ELF-1 (cell line): ENCODE measurements at regions not wholly inside any gene's neighbourhood (a gene's known extent, or its start where the extent isn't known, plus 50 kb on each side); places are given as distances from the start of the nearest gene placed in this dataset.

Source experiments
- DNase-seq: peaks from one replicate; pipeline ENCODE4 v3.0.0-alpha.2; 2016; ENCODE audit warnings: low read depth, low spot score

DNA sequence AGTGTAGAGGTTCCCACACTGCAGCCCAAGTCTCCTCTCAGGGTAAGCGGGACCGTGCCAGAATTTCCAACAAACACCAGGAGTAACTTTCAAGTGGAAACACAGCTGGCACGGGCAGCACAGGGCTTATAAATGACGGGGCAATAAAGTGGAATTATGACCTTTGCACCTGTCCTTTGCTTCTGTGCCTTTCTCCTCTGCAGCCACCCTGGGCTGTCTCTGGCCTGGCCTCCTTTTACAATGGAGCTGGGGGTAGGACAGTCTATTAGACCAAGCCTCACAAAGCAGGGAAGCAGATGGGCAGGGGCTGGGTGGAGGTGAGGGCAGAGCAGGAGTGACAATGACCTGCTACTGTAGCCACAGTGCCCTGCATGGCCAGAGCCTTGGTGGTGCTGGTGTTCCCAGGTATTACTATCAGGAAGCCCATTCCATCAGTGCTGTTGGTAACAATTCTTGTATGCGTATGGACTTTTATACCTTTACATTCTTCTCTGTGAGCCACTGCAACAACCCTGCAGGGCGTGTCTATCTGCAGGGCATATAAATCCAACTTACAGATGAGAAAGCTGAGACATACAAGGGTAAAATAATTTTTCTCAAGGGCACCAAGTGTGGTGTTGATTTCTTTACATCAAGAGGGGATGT, 387.8 kb downstream of the CTTN start:
- no peak for DNase-seq

DNA sequence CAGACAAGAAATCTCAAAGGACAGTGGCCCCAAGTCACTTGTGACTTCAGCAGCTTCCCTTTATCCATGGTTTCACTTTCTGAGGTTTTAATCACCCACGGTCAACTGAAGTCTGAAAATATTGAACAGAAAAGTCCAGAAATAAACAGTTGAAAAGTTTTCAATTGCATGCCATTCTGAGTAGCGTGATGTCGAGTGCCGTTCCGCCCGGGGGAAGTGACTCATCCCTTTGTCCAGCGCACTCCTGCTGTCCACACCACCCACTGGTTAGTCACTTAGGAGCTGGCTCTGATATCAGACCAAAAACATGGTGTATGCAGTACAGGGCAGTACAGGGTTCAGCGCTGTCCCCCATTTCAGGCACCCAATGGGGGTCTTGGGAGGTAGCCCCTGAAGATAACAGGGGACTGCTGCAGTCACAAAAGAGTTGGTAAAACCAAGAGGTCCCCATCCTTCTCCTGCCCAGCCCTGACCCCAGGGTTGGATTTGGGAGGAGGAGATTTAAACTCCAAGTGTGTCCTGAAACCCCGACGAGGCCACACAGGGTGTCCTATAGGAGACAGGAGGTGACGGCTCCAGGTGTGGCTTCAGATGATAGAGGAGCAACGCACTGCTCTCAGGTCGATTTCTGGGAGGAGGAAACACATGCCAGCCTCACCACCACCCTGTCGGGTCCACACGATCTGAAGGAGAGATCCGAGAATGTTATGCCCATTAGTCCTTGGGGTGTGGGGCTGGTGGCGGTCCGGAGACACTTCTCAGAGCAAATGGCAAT, 390.1 kb downstream of the CTTN start:
- peak; percentile 17 for DNase-seq

DNA sequence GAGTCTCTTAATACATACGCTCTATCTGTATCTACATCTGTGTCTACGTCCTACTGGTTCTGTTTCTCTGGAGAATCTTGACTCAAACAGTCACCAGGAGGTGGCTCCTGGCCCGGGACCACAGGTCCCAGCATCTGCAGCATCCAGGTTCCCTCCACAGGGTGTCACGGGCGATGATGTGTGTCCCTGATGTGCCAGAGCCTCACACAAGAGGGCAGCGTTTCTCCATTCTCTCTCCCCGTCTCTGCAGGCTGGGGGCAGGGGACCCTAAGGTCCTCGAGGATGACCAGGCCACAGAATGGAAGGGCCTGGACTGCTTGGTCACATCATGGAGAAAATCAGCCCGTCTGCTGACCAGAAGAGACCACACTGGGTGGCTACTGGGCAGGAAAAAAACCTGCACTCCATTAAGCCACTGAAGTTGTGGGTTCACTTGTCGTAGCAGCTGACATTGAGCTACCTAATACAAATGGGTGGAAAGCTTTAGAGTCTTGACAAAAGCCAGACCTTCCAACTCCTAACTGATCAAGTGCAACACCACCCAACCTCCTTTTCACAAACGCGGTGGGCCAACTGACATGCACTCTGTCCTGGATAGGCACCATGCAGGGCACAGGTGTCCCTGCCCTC, 392.5 kb downstream of the CTTN start:
- DNase-seq, result peak; percentile 26

- DNase-seq, result peak; percentile 36
Observed at GRCh38 chr11:70796648-70797227, 398.4 kb downstream of the CTTN start.

- no peak for DNase-seq
Observed at GRCh38 chr11:70798296-70798695, 400.0 kb downstream of the CTTN start.

- DNase-seq, result no peak
Observed at GRCh38 chr11:70799386-70799785, 401.1 kb downstream of the CTTN start.

- no peak for DNase-seq
Observed at GRCh38 chr11:70802185-70802584, 403.9 kb downstream of the CTTN start.

DNA sequence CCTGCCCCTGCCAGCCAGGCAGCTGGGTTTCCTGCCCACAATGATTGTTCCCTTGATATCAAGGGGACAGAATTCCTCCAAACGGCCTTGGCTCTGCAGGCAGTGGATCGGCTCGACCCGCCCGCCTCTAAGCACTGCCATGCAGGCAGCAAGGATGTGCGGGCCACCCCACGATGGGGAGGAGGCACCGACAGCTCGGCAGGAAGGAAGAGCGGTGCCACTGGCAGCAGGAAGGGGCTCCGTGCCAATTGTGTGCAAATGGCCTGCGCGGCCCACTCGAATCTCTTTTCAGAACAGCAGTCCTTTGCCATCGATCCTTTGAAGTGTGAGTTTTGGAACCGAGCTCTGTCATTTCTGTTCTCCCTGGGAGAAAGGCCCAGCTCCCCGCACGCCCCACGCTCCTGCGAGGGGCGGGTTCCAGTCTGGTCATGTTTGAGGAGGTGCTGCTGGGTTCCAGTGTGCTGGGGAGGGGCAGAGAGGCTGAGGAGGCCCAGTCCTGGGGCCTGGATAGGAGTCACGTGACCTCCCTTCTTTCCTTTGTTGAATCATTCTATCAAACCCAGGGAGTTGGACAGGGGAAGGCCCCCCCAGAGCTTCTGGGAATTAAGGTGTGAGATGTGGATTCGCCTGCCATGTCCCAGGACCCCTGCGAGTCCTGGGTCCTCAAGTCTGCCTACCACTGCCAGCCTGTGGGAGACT, 406.0 kb downstream of the CTTN start:
- DNase-seq, result no peak

DNA sequence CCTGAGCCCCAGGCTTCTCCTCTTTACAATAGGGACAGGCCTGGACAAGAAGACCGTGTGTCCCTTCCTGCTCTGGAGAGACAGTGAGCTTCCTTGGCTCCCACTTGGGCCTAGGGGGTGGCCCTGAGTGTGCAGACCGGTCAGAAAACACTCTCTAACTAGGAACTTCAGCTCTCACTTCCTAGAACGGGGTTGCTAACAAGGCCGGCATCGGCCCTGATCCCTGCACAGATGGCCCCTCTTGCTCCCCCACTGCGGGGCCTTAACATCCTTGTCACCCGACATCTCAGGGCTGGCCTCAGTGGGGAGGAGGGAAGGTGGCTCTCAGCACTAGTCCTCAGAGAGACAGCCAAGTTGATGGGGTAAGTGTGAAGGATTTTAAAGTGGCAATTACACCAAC, 406.9 kb downstream of the CTTN start:
- DNase-seq, result no peak

DNA sequence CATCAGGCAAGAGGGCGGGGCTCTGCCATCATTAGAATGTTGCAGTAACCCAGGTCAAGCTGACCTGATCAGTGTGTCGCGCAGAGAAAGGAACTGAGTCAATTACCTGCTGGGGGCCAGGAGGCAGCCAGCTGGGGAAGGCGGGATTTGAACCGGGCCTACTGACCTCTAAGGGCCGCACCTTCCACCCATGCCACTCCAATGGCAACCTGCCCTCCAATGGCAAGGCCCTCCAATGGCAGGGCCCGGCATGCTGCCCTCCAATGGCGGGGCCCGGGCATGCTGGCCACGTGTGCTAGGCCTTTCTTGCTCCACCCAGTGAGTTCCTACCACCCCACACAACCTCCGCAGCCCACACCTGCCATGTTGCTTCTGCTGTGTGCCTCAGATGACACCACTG, 407.6 kb downstream of the CTTN start:
- no peak for DNase-seq

DNA sequence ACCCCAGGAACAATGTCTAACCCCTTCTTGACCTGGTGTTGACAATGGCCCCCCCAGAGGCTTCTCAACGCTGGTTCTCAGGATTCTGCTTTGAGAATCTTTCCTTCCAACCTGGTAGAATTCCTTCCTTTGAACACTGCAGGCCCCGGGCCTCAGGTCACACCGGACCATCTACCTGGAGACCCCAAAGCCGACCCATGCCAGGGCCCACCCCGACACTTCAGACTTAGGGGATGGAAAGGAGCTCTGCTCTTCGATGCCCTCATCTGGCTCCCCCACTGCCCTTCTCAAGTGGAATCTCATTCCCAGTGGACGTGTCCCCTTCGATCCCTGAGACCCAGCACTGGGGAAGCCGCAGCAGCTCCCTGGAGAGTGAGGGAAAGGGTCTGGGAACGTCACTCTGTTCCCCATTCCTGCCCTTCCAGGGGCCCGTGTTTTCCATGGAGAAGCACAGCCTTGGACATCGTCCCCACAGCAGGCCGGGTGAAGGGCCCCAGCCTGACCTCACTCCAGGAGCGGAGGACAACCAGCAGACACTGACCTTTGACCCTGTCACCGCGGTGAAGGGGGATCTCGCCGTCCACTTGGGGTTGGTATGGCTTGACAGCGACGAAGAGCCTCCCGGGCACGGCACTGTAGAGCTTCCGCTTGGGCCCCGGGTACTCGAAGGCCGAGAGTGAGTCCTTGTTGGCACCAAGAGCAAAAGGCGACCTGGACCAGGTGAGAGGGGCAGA, 408.3 kb downstream of the CTTN start:
- no peak for DNase-seq

GRCh38 chr11:70807195-70807543, 408.8 kb downstream of the CTTN start:
- no peak for DNase-seq

GRCh38 chr11:70808686-70809375, 410.5 kb downstream of the CTTN start:
- no peak for DNase-seq

DNA sequence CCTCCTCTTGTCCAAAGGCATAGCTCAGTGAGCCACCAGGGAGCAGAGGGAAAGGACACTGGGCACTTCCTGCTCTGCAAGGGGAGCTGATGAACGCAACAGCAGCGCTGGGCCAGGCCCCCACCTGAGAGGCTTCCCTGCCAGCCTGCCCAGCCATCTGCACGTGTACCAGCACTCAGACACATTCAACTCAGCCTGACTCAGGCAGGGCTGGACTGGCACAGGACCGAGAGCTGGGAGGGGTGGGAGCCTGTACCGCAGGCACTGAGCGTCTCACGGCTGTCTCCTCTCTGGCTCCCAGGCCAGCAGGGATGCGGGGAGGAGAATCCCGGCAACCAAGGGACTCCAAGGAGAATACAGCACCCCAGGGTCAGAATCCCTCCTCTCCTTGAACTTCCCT, 411.8 kb downstream of the CTTN start:
- no peak for DNase-seq

- DNase-seq, result no peak
Observed at GRCh38 chr11:70810681-70811080, 412.4 kb downstream of the CTTN start.

- DNase-seq, result no peak
Observed at GRCh38 chr11:70811483-70811882, 413.2 kb downstream of the CTTN start.

DNA sequence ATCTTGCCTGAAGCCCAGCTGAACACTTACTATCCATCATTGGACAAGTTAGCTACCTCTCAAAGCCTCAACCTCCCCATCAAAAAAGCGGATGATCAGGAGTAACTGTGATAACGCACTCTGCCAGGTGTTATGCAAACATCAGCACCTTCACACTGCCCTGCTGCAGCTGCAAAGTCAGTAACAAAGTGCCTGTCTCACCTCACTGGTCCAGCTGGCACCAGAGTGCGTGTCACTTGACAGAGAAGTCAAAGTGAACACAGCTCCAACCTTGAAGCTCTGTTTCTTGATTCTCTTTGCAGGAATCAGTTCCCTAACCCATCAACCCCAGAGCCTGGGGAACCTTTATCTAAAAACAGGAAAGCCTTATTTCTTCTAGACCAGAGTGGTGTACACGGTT, 413.6 kb downstream of the CTTN start:
- DNase-seq, result no peak

GRCh38 chr11:70812472-70812871, 414.1 kb downstream of the CTTN start:
- DNase-seq, result no peak

DNA sequence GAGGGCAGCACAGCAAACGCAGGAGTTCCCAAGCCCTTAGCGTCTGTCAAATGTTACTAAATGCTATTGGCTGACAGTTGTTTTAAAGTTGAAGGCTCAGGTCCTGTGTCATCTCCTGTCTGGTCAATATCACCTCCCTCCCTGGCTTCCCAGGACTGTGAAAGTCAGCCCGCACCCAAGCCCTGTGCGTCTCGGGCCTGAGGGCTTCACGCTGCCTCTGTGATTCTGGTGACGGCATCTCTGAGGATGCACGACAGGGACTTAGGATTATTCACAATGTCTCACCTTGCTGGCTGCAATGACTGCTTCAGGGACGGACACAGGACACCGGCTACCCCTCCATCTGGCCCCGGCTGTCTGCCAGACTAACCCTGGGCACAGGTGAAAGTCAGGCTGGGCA, 415.3 kb downstream of the CTTN start:
- DNase-seq, result no peak

- no peak for DNase-seq
Observed at GRCh38 chr11:70815485-70815832, 417.1 kb downstream of the CTTN start.

- DNase-seq, result no peak
Observed at GRCh38 chr11:70816156-70816678, 417.9 kb downstream of the CTTN start.
